ENCODE measurements at regions not wholly inside any gene's neighbourhood (a gene's known extent, or its start where the extent isn't known, plus 50 kb on each side); places are given as distances from the start of the nearest gene placed in this dataset.

GRCh38 chr16:51210087-51210486, 59.0 kb upstream of the SALL1 start:
- H4K5ac ChIP-seq (ENCODE audit: low read depth, low read length), result no peak overlapping the region
- no peak overlapping the region for H2BK5ac ChIP-seq (ENCODE audit: low read depth, low read length, poor library complexity, severe bottlenecking)
- BruUV-seq (replicated peaks), result no TSS peak
- dilution Hi-C loops (cut with HindIII; ENCODE audit: low sequenced_read_pairs, unreplicated experiment), result no loop called here
- no peak for DNase-seq
- H2AFZ ChIP-seq (replicated peaks; ENCODE audit: low read length, poor library complexity), result no peak overlapping the region
- no peaks in the 10 kb centered on the region for H3K27me3 ChIP-seq (ENCODE audit: control insufficient read depth, insufficient read depth, low read length)
- no peaks in the 10 kb centered on the region for H4K20me1 ChIP-seq (ENCODE audit: insufficient read depth, low read length)
- intact Hi-C loops (cut with micrococcal nuclease), result no loop called here
- H3K4me3 ChIP-seq (ENCODE audit: insufficient read depth, low read depth, low read length), result no peak overlapping the region
- no peak overlapping the region for H3K4me2 ChIP-seq (ENCODE audit: low read depth, low read length)
- no peak overlapping the region for H4K8ac ChIP-seq (ENCODE audit: low read depth in 2 of 2, low read length in 2 of 2)
- WGBS, 2 experiments (ENCODE audit: extremely low coverage in 2 of 2, insufficient read length in 1 of 2), result no CpG with 5 or more reads among the region's 2 CpGs
- H2BK120ac ChIP-seq (ENCODE audit: low read depth, low read length), result no peak overlapping the region
- H3K56ac ChIP-seq (ENCODE audit: extremely low read depth, insufficient read depth, low read length), result no peak overlapping the region
- no peaks in the 10 kb centered on the region for H3K79me1 ChIP-seq (ENCODE audit: low read depth in 1 of 2, low read length in 2 of 2)
- no peaks in the 10 kb centered on the region for H3K4me1 ChIP-seq (ENCODE audit: control insufficient read depth, insufficient read depth, low read length)
- H3K23ac ChIP-seq (ENCODE audit: low read depth, low read length), result no peak overlapping the region
- no peak overlapping the region for H3K4ac ChIP-seq (ENCODE audit: low read depth, low read length)
- no peak overlapping the region for H2BK15ac ChIP-seq (ENCODE audit: low read depth, low read length)
- ChIA-PET POLR2A (ENCODE audit: unreplicated experiment) (no interaction called here), CTCF (no interaction called here)
- H3K9me1 ChIP-seq (ENCODE audit: insufficient read depth, low read length), result no peaks in the 10 kb centered on the region
- H2AK9ac ChIP-seq (replicated peaks; ENCODE audit: low read depth, low read length, poor library complexity), result no peak overlapping the region
- no peak overlapping the region for H2BK20ac ChIP-seq (ENCODE audit: low read depth, low read length)
- H3K9ac ChIP-seq (ENCODE audit: low read depth, low read length), result no peak overlapping the region
- no peaks in the 10 kb centered on the region for H3K9me3 ChIP-seq (ENCODE audit: control insufficient read depth, insufficient read depth, low read length)
- in situ Hi-C loops (cut with MboI; ENCODE audit: low sequenced_read_pairs), result no loop called here
- H3K18ac ChIP-seq (ENCODE audit: low read depth, low read length), result no peak overlapping the region
- no peak for TF ChIP-seq NFE2L2 (IDR thresholded peaks at IDR 0.05; ENCODE audit: low read depth, low read length)
- TF ChIP-seq RAD21 (IDR thresholded peaks at IDR 0.05; ENCODE audit: low read length), result no peak
- no peak for TF ChIP-seq SMC3 (IDR thresholded peaks at IDR 0.05; ENCODE audit: low read depth, low read length)
- no peak for TF ChIP-seq POLR2A (IDR thresholded peaks at IDR 0.05; ENCODE audit: low read depth, low read length)
- TF ChIP-seq RFX5 (IDR thresholded peaks at IDR 0.05; ENCODE audit: low read depth, low read length), result no peak
- TF ChIP-seq MAZ (IDR thresholded peaks at IDR 0.05; ENCODE audit: borderline replicate concordance, low read depth, low read length), result no peak
- no peak overlapping the region for H3K14ac ChIP-seq (replicated peaks; ENCODE audit: low read depth, low read length)
- no peak for ATAC-seq (ENCODE audit: low read depth)
- H3K27ac ChIP-seq (ENCODE audit: insufficient read depth, low read length), result no peak overlapping the region
- H2AK5ac ChIP-seq (ENCODE audit: low read depth, low read length), result no peak overlapping the region
- no peak overlapping the region for H4K91ac ChIP-seq (ENCODE audit: insufficient read depth, low read depth, low read length)
- H3K36me3 ChIP-seq (ENCODE audit: control insufficient read depth, insufficient read depth, low read length), result no peaks in the 10 kb centered on the region

Data from IMR-90 (cell line).